K562 (cell line): ENCODE measurements at regions not wholly inside any gene's neighbourhood (a gene's known extent, or its start where the extent isn't known, plus 50 kb on each side); places are given as distances from the start of the nearest gene placed in this dataset.

Source experiments
- JUND ChIP-seq, 2 experiments: IDR thresholded peaks; 2 replicates in 1 of 2; 3 replicates in 1 of 2; pipeline ENCODE4 v1.6.1; 2011; ENCODE audit warnings: borderline replicate concordance in 2 of 2, low read depth in 2 of 2, low read length in 2 of 2, improper control_type of control experiment in 1 of 2, missing biosample characterization in 1 of 2, missing genetic modification characterization in 1 of 2, missing genetic modification reagents in 1 of 2
- ZNF274 ChIP-seq: IDR thresholded peaks from 2 replicates; pipeline ENCODE4 v1.6.1; 2011; ENCODE audit warnings: low read depth, mild to moderate bottlenecking, low read length, moderate library complexity, borderline replicate concordance
- TF ChIP-seq, protein P1 (sequence below), 3 experiments: IDR thresholded peaks in 2 of 3; conservative IDR thresholded peaks in 1 of 3; 2 replicates each; pipeline ENCODE4 v1.5.1; 2011 to 2012; ENCODE audit warnings: low read length in 3 of 3, mild to moderate bottlenecking in 3 of 3, control low read depth in 2 of 3, improper control_type of control experiment in 1 of 3, inconsistent platforms in 1 of 3, low read depth in 1 of 3, mixed read lengths in 1 of 3, moderate library complexity in 1 of 3; ENCODE audit not compliant: insufficient read depth in 2 of 3

- TF ChIP-seq JUND (IDR thresholded peaks at IDR 0.05; ENCODE audit: borderline replicate concordance, low read depth, low read length) (no peak), JUND (tag; IDR thresholded peaks at IDR 0.05; ENCODE audit: borderline replicate concordance, low read depth, low read length) (no peak), ZNF274 (no peak)
- TF ChIP-seq, protein P1, sequence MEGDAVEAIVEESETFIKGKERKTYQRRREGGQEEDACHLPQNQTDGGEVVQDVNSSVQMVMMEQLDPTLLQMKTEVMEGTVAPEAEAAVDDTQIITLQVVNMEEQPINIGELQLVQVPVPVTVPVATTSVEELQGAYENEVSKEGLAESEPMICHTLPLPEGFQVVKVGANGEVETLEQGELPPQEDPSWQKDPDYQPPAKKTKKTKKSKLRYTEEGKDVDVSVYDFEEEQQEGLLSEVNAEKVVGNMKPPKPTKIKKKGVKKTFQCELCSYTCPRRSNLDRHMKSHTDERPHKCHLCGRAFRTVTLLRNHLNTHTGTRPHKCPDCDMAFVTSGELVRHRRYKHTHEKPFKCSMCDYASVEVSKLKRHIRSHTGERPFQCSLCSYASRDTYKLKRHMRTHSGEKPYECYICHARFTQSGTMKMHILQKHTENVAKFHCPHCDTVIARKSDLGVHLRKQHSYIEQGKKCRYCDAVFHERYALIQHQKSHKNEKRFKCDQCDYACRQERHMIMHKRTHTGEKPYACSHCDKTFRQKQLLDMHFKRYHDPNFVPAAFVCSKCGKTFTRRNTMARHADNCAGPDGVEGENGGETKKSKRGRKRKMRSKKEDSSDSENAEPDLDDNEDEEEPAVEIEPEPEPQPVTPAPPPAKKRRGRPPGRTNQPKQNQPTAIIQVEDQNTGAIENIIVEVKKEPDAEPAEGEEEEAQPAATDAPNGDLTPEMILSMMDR (IDR thresholded peaks at IDR 0.05 in 2 of 3, conservative IDR thresholded peaks at IDR 0.05 in 1 of 3; ENCODE audit: insufficient read depth in 2 of 3, low read depth in 1 of 3, low read length in 3 of 3): no peak
Observed at GRCh38 chr16:79876332-79876730, 275.8 kb upstream of the MAF start.
